MM.1S (cell line): ENCODE measurements at regions not wholly inside any gene's neighbourhood (a gene's known extent, or its start where the extent isn't known, plus 50 kb on each side); places are given as distances from the start of the nearest gene placed in this dataset.

Experiments used
- DNase-seq: peaks from one replicate; pipeline ENCODE4 v3.0.0-alpha.2; 2015
- H2AFZ ChIP-seq: fragments of 300-600 bp; sonication (generic); 2 replicates; pipeline ENCODE4 v1.6.0; 2016; ENCODE audit warnings: antibody characterized with exemption, low read length
- H3F3A ChIP-seq: fragments of 300-600 bp; sonication (generic); 2 replicates; pipeline ENCODE4 v1.6.1; 2016; ENCODE audit warnings: mild to moderate bottlenecking, antibody characterized with exemption, low read length, moderate library complexity, mixed read lengths; ENCODE audit not compliant: insufficient read depth
- H3K27ac ChIP-seq: fragments of 300-600 bp; sonication (generic); 2 replicates; pipeline ENCODE4 v1.5.1; 2016; ENCODE audit warnings: mild to moderate bottlenecking, low read length
- H3K27me3 ChIP-seq: fragments of 300-600 bp; sonication (generic); replicated peaks from 2 replicates; pipeline ENCODE4 v1.6.0; 2016; ENCODE audit warnings: low read length; ENCODE audit not compliant: insufficient read depth
- H3K36me3 ChIP-seq: fragments of 300-600 bp; sonication (generic); replicated peaks from 2 replicates; pipeline ENCODE4 v1.6.1; 2016; ENCODE audit warnings: mild to moderate bottlenecking, low read length, mixed read lengths; ENCODE audit not compliant: insufficient read depth
- H3K4me1 ChIP-seq: fragments of 300-600 bp; sonication (generic); 2 replicates; pipeline ENCODE4 v1.6.1; 2016; ENCODE audit warnings: low read length, mixed read lengths
- H3K4me2 ChIP-seq: fragments of 300-600 bp; sonication (generic); 2 replicates; pipeline ENCODE4 v1.6.0; 2016; ENCODE audit warnings: low read depth, low read length
- H3K4me3 ChIP-seq: fragments of 300-600 bp; sonication (generic); 2 replicates; pipeline ENCODE4 v1.5.1; 2016; ENCODE audit warnings: low read length, mixed read lengths
- H3K79me2 ChIP-seq: fragments of 300-600 bp; sonication (generic); 2 replicates; pipeline ENCODE4 v1.6.1; 2016; ENCODE audit warnings: mixed run types, low read length, mixed read lengths
- H3K9ac ChIP-seq: fragments of 300-600 bp; sonication (generic); 2 replicates; pipeline ENCODE4 v1.6.1; 2016; ENCODE audit warnings: low read length, mixed read lengths
- H3K9me2 ChIP-seq: fragments of 300-600 bp; sonication (generic); replicated peaks from 2 replicates; pipeline ENCODE4 v1.6.1; 2016; ENCODE audit warnings: mild to moderate bottlenecking, low read length, mixed read lengths; ENCODE audit not compliant: insufficient read depth
- H3K9me3 ChIP-seq: fragments of 300-600 bp; sonication (generic); replicated peaks from 2 replicates; pipeline ENCODE4 v1.6.1; 2016; ENCODE audit warnings: mild to moderate bottlenecking, low read length, mixed read lengths; ENCODE audit not compliant: insufficient read depth
- H4K20me1 ChIP-seq: fragments of 300-600 bp; sonication (generic); 2 replicates; pipeline ENCODE4 v1.6.1; 2016; ENCODE audit warnings: mild to moderate bottlenecking, low read length, moderate library complexity, mixed read lengths; ENCODE audit not compliant: insufficient read depth
- EZH2 ChIP-seq: fragments of 300-600 bp; sonication (generic); optimal IDR thresholded peaks from 2 replicates; pipeline ENCODE3; 2017; ENCODE audit warnings: low read depth, mild to moderate bottlenecking, antibody characterized with exemption, low read length, mixed read lengths
- EZH2phosphoT487 ChIP-seq: fragments of 300-600 bp; sonication (generic); IDR thresholded peaks from 2 replicates; pipeline ENCODE4 v1.6.1; 2018; ENCODE audit warnings: antibody characterized with exemption, low read length
- TF ChIP-seq, protein P1 (sequence below): fragments of 300-600 bp; sonication (generic); IDR thresholded peaks from 2 replicates; pipeline ENCODE4 v1.5.1; 2016; ENCODE audit warnings: antibody characterized with exemption, low read length, mixed read lengths

DNA sequence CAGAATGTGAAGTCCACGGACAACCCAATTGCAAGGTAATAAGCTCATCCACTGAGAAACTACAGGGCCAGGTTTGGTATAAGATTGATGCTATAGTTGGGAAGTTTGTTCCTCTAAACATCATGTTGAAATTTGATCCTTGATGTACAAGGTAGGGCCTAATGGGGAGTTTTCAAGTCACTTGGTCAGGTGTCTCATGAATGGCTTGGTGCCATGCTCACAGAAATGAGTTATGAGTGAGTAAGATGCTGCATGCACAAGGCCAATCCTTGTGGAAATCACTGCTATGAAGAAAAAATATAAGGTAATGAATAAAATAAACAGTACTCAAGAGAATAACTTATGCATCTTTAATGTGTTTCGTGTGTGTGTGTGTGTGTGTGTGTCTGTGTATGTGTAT, 1891.2 kb downstream of the NCAM2 start:
- no peak for DNase-seq
- Histone ChIP-seq H4K20me1 (no peaks in the 10 kb centered on the region), H3K4me2 (no peak overlapping the region), H3K9me2 (no peaks in the 10 kb centered on the region), H3K27me3 (peaks cover 9% of the 10 kb centered on the region; the same call in 1 of the 2 replicates), H2AFZ (no peak overlapping the region), H3K9ac (no peak overlapping the region), H3K27ac (no peak overlapping the region), H3K36me3 (no peaks in the 10 kb centered on the region), H3K9me3 (no peaks in the 10 kb centered on the region), H3K79me2 (no peaks in the 10 kb centered on the region), H3F3A (no peaks in the 10 kb centered on the region), H3K4me3 (no peak overlapping the region), H3K4me1 (no peaks in the 10 kb centered on the region)
- no peak for TF ChIP-seq EZH2phosphoT487
- TF ChIP-seq EZH2: no peak
- TF ChIP-seq, protein P1, sequence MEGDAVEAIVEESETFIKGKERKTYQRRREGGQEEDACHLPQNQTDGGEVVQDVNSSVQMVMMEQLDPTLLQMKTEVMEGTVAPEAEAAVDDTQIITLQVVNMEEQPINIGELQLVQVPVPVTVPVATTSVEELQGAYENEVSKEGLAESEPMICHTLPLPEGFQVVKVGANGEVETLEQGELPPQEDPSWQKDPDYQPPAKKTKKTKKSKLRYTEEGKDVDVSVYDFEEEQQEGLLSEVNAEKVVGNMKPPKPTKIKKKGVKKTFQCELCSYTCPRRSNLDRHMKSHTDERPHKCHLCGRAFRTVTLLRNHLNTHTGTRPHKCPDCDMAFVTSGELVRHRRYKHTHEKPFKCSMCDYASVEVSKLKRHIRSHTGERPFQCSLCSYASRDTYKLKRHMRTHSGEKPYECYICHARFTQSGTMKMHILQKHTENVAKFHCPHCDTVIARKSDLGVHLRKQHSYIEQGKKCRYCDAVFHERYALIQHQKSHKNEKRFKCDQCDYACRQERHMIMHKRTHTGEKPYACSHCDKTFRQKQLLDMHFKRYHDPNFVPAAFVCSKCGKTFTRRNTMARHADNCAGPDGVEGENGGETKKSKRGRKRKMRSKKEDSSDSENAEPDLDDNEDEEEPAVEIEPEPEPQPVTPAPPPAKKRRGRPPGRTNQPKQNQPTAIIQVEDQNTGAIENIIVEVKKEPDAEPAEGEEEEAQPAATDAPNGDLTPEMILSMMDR: no peak

- Histone ChIP-seq H2AFZ (no peak overlapping the region), H3K9ac (no peak overlapping the region), H3K4me1 (no peaks in the 10 kb centered on the region), H3K36me3 (no peaks in the 10 kb centered on the region), H3K4me3 (no peak overlapping the region), H3F3A (no peaks in the 10 kb centered on the region), H4K20me1 (no peaks in the 10 kb centered on the region), H3K27ac (no peak overlapping the region), H3K4me2 (no peak overlapping the region), H3K9me2 (no peaks in the 10 kb centered on the region), H3K79me2 (no peaks in the 10 kb centered on the region), H3K27me3 (no peaks in the 10 kb centered on the region), H3K9me3 (no peaks in the 10 kb centered on the region)
- TF ChIP-seq EZH2: no peak
- TF ChIP-seq, protein P1: no peak
- no peak for DNase-seq
These were observed 1892.4 kb downstream of the NCAM2 start for GRCh38 chr21:22890656-22891055.

- Histone ChIP-seq H3K9me3 (no peaks in the 10 kb centered on the region), H3K4me1 (no peaks in the 10 kb centered on the region), H3K79me2 (no peaks in the 10 kb centered on the region), H3K4me2 (no peak overlapping the region), H3K9ac (no peak overlapping the region), H3K36me3 (no peaks in the 10 kb centered on the region), H2AFZ (no peak overlapping the region), H3F3A (no peaks in the 10 kb centered on the region), H4K20me1 (no peaks in the 10 kb centered on the region), H3K9me2 (no peaks in the 10 kb centered on the region), H3K27me3 (no peaks in the 10 kb centered on the region), H3K4me3 (no peak overlapping the region), H3K27ac (no peak overlapping the region)
- TF ChIP-seq, protein P1: no peak
- TF ChIP-seq EZH2 (no peak), EZH2phosphoT487 (no peak)
- no peak for DNase-seq
These were observed 1893.8 kb downstream of the NCAM2 start for GRCh38 chr21:22892028-22892427.

GRCh38 chr21:22892740-22893139, 1894.5 kb downstream of the NCAM2 start:
- no peaks in the 10 kb centered on the region for H4K20me1 ChIP-seq
- TF ChIP-seq, protein P1: no peak
- no peak for TF ChIP-seq EZH2phosphoT487
- no peak for TF ChIP-seq EZH2
- no peaks in the 10 kb centered on the region for H3K79me2 ChIP-seq
- H3K9me2 ChIP-seq: no peaks in the 10 kb centered on the region
- no peaks in the 10 kb centered on the region for H3F3A ChIP-seq
- no peaks in the 10 kb centered on the region for H3K4me1 ChIP-seq
- H3K27me3 ChIP-seq: no peaks in the 10 kb centered on the region
- no peaks in the 10 kb centered on the region for H3K9me3 ChIP-seq
- no peak overlapping the region for H2AFZ ChIP-seq
- H3K27ac ChIP-seq: no peak overlapping the region
- no peak overlapping the region for H3K4me2 ChIP-seq
- no peak for DNase-seq
- H3K36me3 ChIP-seq: no peaks in the 10 kb centered on the region
- no peak overlapping the region for H3K9ac ChIP-seq
- H3K4me3 ChIP-seq: no peak overlapping the region
